ENCODE measurements at regions not wholly inside any gene's neighbourhood (a gene's known extent, or its start where the extent isn't known, plus 50 kb on each side); places are given as distances from the start of the nearest gene placed in this dataset.
"Not testable (repeated sequence)": the region's sequence is repeated elsewhere in the genome, so short reads cannot be mapped to it uniquely, and the experiment has no call there.

GRCh38 chr6:68160812-68161211 lies 474.3 kb upstream of the ADGRB3 start:
- H2BK12ac ChIP-seq (ENCODE audit: low read depth, low read length); H3K23me2 ChIP-seq (ENCODE audit: low read depth, low read length); FAIRE-seq; POLR2A ChIA-PET (ENCODE audit: partially characterized antibody); H3K4me2 ChIP-seq (ENCODE audit: insufficient read depth in 1 of 2, low read depth in 2 of 2, low read length in 2 of 2); H2BK15ac ChIP-seq (ENCODE audit: low read length); DNase-seq (ENCODE audit: low read depth in 1 of 2, low spot score in 2 of 2); H3K27ac ChIP-seq (ENCODE audit: low read depth, low read length); CTCF ChIA-PET (ENCODE audit: partially characterized antibody); H4K91ac ChIP-seq (replicated peaks; ENCODE audit: insufficient read length, low read length); H3K79me2 ChIP-seq (ENCODE audit: control insufficient read depth in 1 of 2, insufficient read depth in 2 of 2, low read length in 2 of 2); H3K4me1 ChIP-seq (replicated peaks in 1 of 4; ENCODE audit: control insufficient read depth in 3 of 4, insufficient read depth in 4 of 4, low read length in 3 of 4); H3K9ac ChIP-seq (replicated peaks in 1 of 4; ENCODE audit: extremely low read depth in 1 of 4, low read depth in 3 of 4, low read length in 3 of 4); H3K18ac ChIP-seq (ENCODE audit: extremely low read depth, low read length); H2BK20ac ChIP-seq (ENCODE audit: low read length); H3K4ac ChIP-seq (replicated peaks; ENCODE audit: insufficient read length, low read depth, low read length); H3K56ac ChIP-seq (replicated peaks; ENCODE audit: insufficient read length, low read depth, low read length); H4K8ac ChIP-seq (ENCODE audit: extremely low read depth, insufficient read depth, low read length); H4K20me1 ChIP-seq (replicated peaks in 1 of 2; ENCODE audit: control insufficient read depth in 1 of 2, insufficient read depth in 2 of 2, low read length in 2 of 2); H3K23ac ChIP-seq (ENCODE audit: insufficient read length); H2BK5ac ChIP-seq (ENCODE audit: low read depth, low read length); H3K4me3 ChIP-seq (ENCODE audit: extremely low read depth in 1 of 4, insufficient read depth in 2 of 4, low read depth in 3 of 4, low read length in 4 of 4); H3K27me3 ChIP-seq (replicated peaks in 1 of 4; ENCODE audit: control insufficient read depth in 3 of 4, extremely low read depth in 1 of 4, insufficient read depth in 3 of 4, low read length in 3 of 4); H3K79me1 ChIP-seq (ENCODE audit: low read depth, low read length); H2AFZ ChIP-seq (ENCODE audit: low read length); H4K5ac ChIP-seq (ENCODE audit: insufficient read length, low read depth, low read length); H2AK5ac ChIP-seq (ENCODE audit: low read depth, low read length); H3K14ac ChIP-seq (ENCODE audit: insufficient read length); H2BK120ac ChIP-seq (replicated peaks; ENCODE audit: low read depth, low read length); H3K36me3 ChIP-seq (ENCODE audit: control insufficient read depth in 2 of 4, insufficient read depth in 4 of 4, low read length in 3 of 4): not testable (repeated sequence)
- WGBS, 2 experiments (ENCODE audit: extremely low coverage in 1 of 2, insufficient coverage in 1 of 2, insufficient read length in 1 of 2, insufficient replicate concordance in 2 of 2, low coverage in 1 of 2, low lambda C conversion rate in 2 of 2, missing lambda C conversion rate in 1 of 2) = 85% methylated on average over 3 of the region's 3 CpGs; no CpG with 5 or more reads in 1 of the 2 experiments
- H3K9me3 ChIP-seq (ENCODE audit: insufficient read depth in 2 of 2, low read depth in 1 of 2, low read length in 1 of 2) = peaks cover 11 to 13% of the 10 kb centered on the region in 2 experiments

Measured in H1 (cell line).